HG03575 (cell line): ENCODE measurements at regions not wholly inside any gene's neighbourhood (a gene's known extent, or its start where the extent isn't known, plus 50 kb on each side); places are given as distances from the start of the nearest gene placed in this dataset.

Experiments
- ATAC-seq: cut with Tn5 transposase; IDR thresholded peaks from one replicate; pipeline ENCODE4 v1.9.1; 2021; ENCODE audit not compliant: unreplicated experiment, insufficient number of reproducible peaks, low FRiP score; ENCODE audit errors: extremely low read depth

GRCh38 chrX:68938244-68939004, 109.6 kb downstream of the EFNB1 start:
- ATAC-seq, result no peak

- no peak for ATAC-seq
Measured at GRCh38 chrX:68937581-68937980, 108.8 kb downstream of the EFNB1 start.

GRCh38 chrX:68936608-68937007, 107.8 kb downstream of the EFNB1 start:
- no peak for ATAC-seq

GRCh38 chrX:68936126-68936525, 107.3 kb downstream of the EFNB1 start:
- ATAC-seq, result no peak

GRCh38 chrX:68935362-68935761, 106.5 kb downstream of the EFNB1 start:
- ATAC-seq, result no peak

- no peak for ATAC-seq
Measured at GRCh38 chrX:68934922-68935321, 106.1 kb downstream of the EFNB1 start.

- no peak for ATAC-seq
Measured at GRCh38 chrX:68934421-68934820, 105.6 kb downstream of the EFNB1 start.

GRCh38 chrX:68932611-68933010, 103.8 kb downstream of the EFNB1 start:
- no peak for ATAC-seq

- no peak for ATAC-seq
Measured at GRCh38 chrX:68931345-68931744, 102.5 kb downstream of the EFNB1 start.

GRCh38 chrX:68930542-68931317, 101.9 kb downstream of the EFNB1 start:
- ATAC-seq, result no peak

GRCh38 chrX:68929332-68930150, 100.7 kb downstream of the EFNB1 start:
- no peak for ATAC-seq

GRCh38 chrX:68928401-68928800, 99.6 kb downstream of the EFNB1 start:
- no peak for ATAC-seq

- ATAC-seq, result no peak
Measured at GRCh38 chrX:68927178-68927577, 98.4 kb downstream of the EFNB1 start.

- no peak for ATAC-seq
Measured at GRCh38 chrX:68923147-68923546, 94.3 kb downstream of the EFNB1 start.

GRCh38 chrX:68922013-68922412, 93.2 kb downstream of the EFNB1 start:
- ATAC-seq, result no peak

GRCh38 chrX:68920561-68920960, 91.7 kb downstream of the EFNB1 start:
- no peak for ATAC-seq

- no peak for ATAC-seq
Measured at GRCh38 chrX:68919707-68920106, 90.9 kb downstream of the EFNB1 start.

- ATAC-seq, result no peak
Measured at GRCh38 chrX:68918202-68918601, 89.4 kb downstream of the EFNB1 start.

- no peak for ATAC-seq
Measured at GRCh38 chrX:68917799-68918198, 89.0 kb downstream of the EFNB1 start.

GRCh38 chrX:68916891-68917290, 88.1 kb downstream of the EFNB1 start:
- no peak for ATAC-seq
